ENCODE measurements at regions not wholly inside any gene's neighbourhood (a gene's known extent, or its start where the extent isn't known, plus 50 kb on each side); places are given as distances from the start of the nearest gene placed in this dataset.

- Histone ChIP-seq H3K27me3 (ENCODE audit: low read length) (0 out of 2 replicates have a peak, but pooled peaks cover 5% of the 10 kb centered on the region), H3K9me3 (ENCODE audit: insufficient read depth, low read length) (peaks cover 7% of the 10 kb centered on the region; the same call in 1 of the 2 replicates), H4K20me1 (ENCODE audit: low read depth, low read length) (no peaks in the 10 kb centered on the region), H3K9ac (ENCODE audit: low read length) (no peak overlapping the region), H3F3A (ENCODE audit: insufficient read depth) (no peaks in the 10 kb centered on the region), H3K9me2 (replicated peaks; ENCODE audit: insufficient read depth, low read length) (no peaks in the 10 kb centered on the region), H3K36me3 (ENCODE audit: low read length) (no peaks in the 10 kb centered on the region), H3K27ac (ENCODE audit: low read depth, low read length) (no peak overlapping the region), H3K79me2 (ENCODE audit: insufficient read depth, low read length) (no peaks in the 10 kb centered on the region), H3K4me3 (ENCODE audit: insufficient read depth, low read length, poor library complexity, severe bottlenecking) (no peak overlapping the region), H2AFZ (ENCODE audit: low read depth, low read length, severe bottlenecking) (no peak overlapping the region), H3K4me2 (ENCODE audit: low read depth, low read length, poor library complexity, severe bottlenecking) (no peak overlapping the region)
- TF ChIP-seq CTCF (IDR thresholded peaks at IDR 0.05; ENCODE audit: insufficient read depth, low read length, poor library complexity, severe bottlenecking) (no peak), EZH2phosphoT487 (conservative IDR thresholded peaks at IDR 0.05; ENCODE audit: low read length) (no peak)
Measured at GRCh38 chr6:20279051-20279450, 66.8 kb upstream of the MBOAT1 start.

- H3K9me2 ChIP-seq (replicated peaks; ENCODE audit: insufficient read depth, low read length), result no peaks in the 10 kb centered on the region
- H3K36me3 ChIP-seq (ENCODE audit: low read length), result no peaks in the 10 kb centered on the region
- no peak overlapping the region for H3K4me3 ChIP-seq (ENCODE audit: insufficient read depth, low read length, poor library complexity, severe bottlenecking)
- H3K27ac ChIP-seq (ENCODE audit: low read depth, low read length), result no peak overlapping the region
- no peak overlapping the region for H3K9ac ChIP-seq (ENCODE audit: low read length)
- peaks cover 7% of the 10 kb centered on the region; the same call in 1 of the 2 replicates for H3K9me3 ChIP-seq (ENCODE audit: insufficient read depth, low read length)
- H3F3A ChIP-seq (ENCODE audit: insufficient read depth), result no peaks in the 10 kb centered on the region
- H2AFZ ChIP-seq (ENCODE audit: low read depth, low read length, severe bottlenecking), result no peak overlapping the region
- 0 out of 2 replicates have a peak, but pooled peaks cover 5% of the 10 kb centered on the region for H3K27me3 ChIP-seq (ENCODE audit: low read length)
- H4K20me1 ChIP-seq (ENCODE audit: low read depth, low read length), result no peaks in the 10 kb centered on the region
- H3K4me2 ChIP-seq (ENCODE audit: low read depth, low read length, poor library complexity, severe bottlenecking), result no peak overlapping the region
- H3K79me2 ChIP-seq (ENCODE audit: insufficient read depth, low read length), result no peaks in the 10 kb centered on the region
- TF ChIP-seq EZH2phosphoT487 (conservative IDR thresholded peaks at IDR 0.05; ENCODE audit: low read length) (no peak), CTCF (IDR thresholded peaks at IDR 0.05; ENCODE audit: insufficient read depth, low read length, poor library complexity, severe bottlenecking) (no peak)
Measured at GRCh38 chr6:20279608-20280287, 67.5 kb upstream of the MBOAT1 start.

GRCh38 chr6:20280288-20280621 is 68.0 kb upstream of the MBOAT1 start:
- H2AFZ ChIP-seq (ENCODE audit: low read depth, low read length, severe bottlenecking), result no peak overlapping the region
- H4K20me1 ChIP-seq (ENCODE audit: low read depth, low read length), result no peaks in the 10 kb centered on the region
- H3K79me2 ChIP-seq (ENCODE audit: insufficient read depth, low read length), result no peaks in the 10 kb centered on the region
- H3K9me3 ChIP-seq (ENCODE audit: insufficient read depth, low read length), result peaks cover 7% of the 10 kb centered on the region; the same call in 1 of the 2 replicates
- no peak for TF ChIP-seq CTCF (IDR thresholded peaks at IDR 0.05; ENCODE audit: insufficient read depth, low read length, poor library complexity, severe bottlenecking)
- TF ChIP-seq EZH2phosphoT487 (conservative IDR thresholded peaks at IDR 0.05; ENCODE audit: low read length), result no peak
- 0 out of 2 replicates have a peak, but pooled peaks cover 5% of the 10 kb centered on the region for H3K27me3 ChIP-seq (ENCODE audit: low read length)
- H3F3A ChIP-seq (ENCODE audit: insufficient read depth), result no peaks in the 10 kb centered on the region
- no peak overlapping the region for H3K4me3 ChIP-seq (ENCODE audit: insufficient read depth, low read length, poor library complexity, severe bottlenecking)
- H3K9ac ChIP-seq (ENCODE audit: low read length), result no peak overlapping the region
- no peak overlapping the region for H3K27ac ChIP-seq (ENCODE audit: low read depth, low read length)
- H3K36me3 ChIP-seq (ENCODE audit: low read length), result no peaks in the 10 kb centered on the region
- H3K4me2 ChIP-seq (ENCODE audit: low read depth, low read length, poor library complexity, severe bottlenecking), result no peak overlapping the region
- no peaks in the 10 kb centered on the region for H3K9me2 ChIP-seq (replicated peaks; ENCODE audit: insufficient read depth, low read length)
